ENCODE measurements at regions not wholly inside any gene's neighbourhood (a gene's known extent, or its start where the extent isn't known, plus 50 kb on each side); places are given as distances from the start of the nearest gene placed in this dataset.
"Not testable (repeated sequence)": the region's sequence is repeated elsewhere in the genome, so short reads cannot be mapped to it uniquely, and the experiment has no call there.

- DNase-seq: not testable (repeated sequence)
Measured at GRCh38 chr1:245102149-245102548, 52.6 kb upstream of the KIF26B start.

GRCh38 chr1:245099401-245099800, 55.4 kb upstream of the KIF26B start:
- DNase-seq: no peak

DNA sequence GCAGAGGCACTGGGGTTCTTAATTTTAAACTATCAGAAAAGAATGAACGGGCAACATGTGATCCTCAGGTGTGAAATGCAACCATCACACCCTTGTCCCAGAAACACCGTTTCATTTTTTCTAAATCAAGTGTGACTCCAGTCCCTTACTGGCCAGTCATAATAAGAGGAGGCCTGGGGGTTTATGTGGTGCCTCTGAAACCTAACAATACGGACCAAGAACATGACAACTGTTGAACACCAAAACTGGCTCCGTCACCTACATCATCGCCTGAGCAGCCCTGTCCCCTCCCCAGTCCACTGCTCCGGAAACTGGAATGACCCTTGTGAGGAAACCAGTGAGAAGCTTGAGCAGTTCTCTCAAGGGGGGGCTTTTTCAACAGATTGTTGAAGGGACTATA, 55.9 kb upstream of the KIF26B start:
- no peak for DNase-seq

- no peak for DNase-seq
Measured at GRCh38 chr1:245096311-245097066, 58.3 kb upstream of the KIF26B start.

GRCh38 chr1:245095903-245096302, 58.9 kb upstream of the KIF26B start:
- DNase-seq: no peak

DNA sequence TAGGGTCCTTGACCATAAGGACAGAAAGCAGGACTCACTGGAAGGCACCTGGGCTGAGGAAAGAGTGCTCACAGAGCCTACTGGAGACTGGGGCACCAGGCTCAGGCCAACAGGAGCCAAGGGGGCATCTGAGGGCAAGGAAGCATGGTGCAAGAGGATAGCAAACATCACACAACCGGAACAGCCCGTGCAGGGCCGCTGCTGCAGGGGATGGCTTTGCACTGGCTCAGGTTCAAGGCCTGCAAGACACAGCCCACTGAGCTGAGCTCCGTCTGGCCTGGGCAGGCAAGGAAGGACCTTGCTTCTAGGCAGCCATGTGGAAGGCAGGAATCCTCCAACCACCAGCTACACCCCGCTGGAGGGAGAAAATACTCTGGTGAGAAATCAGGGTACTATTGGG, 59.8 kb upstream of the KIF26B start:
- DNase-seq: no peak

DNA sequence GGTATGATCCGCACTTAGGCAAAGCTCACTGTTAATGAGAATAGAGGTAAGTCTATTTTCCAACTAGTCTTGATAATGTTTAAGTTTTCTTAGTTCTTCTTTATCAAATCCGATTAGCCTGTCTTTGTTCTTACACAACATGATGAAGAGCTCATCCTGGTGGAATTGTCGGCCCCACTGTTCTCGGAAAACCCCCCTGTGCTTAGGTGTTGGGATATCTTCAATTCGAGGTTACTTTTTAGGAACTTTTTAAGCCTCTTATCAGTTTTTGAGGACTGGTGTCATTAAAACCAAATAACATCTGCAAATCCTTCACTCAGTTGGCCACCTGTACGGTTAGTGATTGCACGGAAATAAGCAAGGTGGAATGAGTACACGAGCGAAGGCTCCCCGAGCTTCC, 60.7 kb upstream of the KIF26B start:
- no peak for DNase-seq

DNA sequence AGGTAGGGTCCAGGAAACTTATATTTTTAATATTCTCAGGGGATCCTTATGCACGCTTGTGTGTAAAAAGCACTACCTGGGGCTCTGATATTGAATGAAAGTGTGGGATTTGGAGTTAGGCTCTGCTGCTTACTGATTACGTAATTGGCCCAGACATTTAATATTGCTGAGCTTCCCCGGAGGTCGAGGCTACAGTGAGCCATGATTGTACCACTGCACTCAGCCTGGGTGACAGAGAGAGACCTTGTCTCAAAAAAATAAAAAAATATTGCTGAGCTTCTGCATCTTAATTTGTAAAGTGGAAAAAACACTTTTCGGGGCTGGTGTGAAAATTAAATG, 62.2 kb upstream of the KIF26B start:
- no peak for DNase-seq

- DNase-seq: peak; percentile 96
Measured at GRCh38 chr1:245091818-245092637, 62.8 kb upstream of the KIF26B start.

DNA sequence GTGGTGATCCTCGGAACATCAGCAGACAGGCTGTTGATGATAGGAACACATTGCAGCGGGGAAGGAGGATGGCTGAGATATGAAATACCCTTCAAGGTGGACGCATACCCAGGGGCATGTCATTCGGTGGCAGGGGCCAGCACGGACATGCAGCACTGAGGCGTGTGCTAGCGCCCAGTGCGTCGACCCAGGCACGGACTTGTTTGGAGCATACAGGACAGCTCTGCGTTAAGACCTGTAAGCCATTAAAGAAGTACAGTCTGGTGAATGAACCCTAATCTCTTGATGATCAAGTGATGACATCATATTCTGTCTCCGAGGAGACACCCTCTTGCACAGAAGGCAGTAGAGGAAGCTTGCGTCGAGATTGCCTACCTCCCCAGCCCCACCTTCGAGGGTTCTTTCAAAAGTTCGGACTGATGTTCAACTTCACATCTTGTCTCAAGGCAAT, 63.6 kb upstream of the KIF26B start:
- no peak for DNase-seq

GRCh38 chr1:245090491-245091090, 64.2 kb upstream of the KIF26B start:
- no peak for DNase-seq

GRCh38 chr1:245087723-245088122, 67.1 kb upstream of the KIF26B start:
- DNase-seq: no peak

- no peak for DNase-seq
Measured at GRCh38 chr1:245086389-245086969, 68.3 kb upstream of the KIF26B start.

DNA sequence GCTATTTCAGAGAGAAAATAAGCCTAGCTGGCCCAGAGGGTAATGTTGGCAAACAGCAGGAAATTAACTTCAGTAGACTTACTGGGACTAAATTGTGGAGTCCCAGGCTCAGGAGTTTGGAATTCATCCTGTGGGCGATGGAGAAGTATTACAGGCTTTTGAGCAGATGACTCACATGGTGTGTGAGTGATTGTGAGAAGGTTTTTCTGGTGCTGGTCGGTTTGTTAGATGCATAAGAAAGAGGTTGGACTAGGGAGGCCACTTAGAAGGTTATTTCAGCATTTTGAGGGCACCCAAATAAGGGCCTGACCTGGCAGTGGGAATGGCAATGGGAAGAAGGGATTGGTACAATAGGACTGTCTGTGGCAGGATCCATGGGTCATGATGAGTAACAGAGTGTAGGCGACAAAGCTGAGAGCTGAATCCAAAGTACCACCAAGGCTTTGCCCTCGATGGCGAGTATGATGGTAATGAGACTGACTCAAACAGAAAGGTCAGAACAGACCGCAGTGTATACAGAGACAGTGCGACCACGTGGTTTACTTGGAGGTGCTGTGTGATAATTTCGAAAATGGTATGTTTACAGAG, 69.2 kb upstream of the KIF26B start:
- DNase-seq: peak; percentile 91

- peak; percentile 27 for DNase-seq
Measured at GRCh38 chr1:245084551-245084950, 70.2 kb upstream of the KIF26B start.

- DNase-seq: no peak
Measured at GRCh38 chr1:245079021-245079609, 75.7 kb upstream of the KIF26B start.

- DNase-seq: no peak
Measured at GRCh38 chr1:245074898-245075297, 79.9 kb upstream of the KIF26B start.

DNA sequence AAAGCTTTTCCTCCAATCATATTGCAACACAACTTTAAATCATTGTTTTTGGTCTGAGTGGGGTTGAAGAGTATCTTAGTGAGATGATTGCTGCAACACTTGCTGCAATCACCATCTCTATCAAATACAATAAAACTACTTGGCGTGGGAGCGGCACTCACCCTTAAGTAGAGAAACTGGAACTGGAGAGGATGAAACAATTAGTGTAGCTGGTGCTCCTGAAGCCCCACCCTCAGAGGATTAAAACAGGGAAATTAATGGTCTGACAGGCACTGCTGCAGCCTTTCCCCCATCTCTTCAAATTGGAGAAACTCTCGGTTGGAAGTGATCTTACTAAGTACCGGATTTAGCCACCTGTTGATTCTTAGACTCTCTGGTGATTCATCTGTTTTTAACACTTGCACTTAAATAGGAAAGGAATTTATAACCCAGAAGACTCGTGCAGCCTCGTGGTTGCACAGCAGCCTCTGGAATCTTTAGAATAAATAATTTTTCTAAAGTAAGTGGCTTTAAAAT, 80.5 kb upstream of the KIF26B start:
- DNase-seq: peak; percentile 33

DNA sequence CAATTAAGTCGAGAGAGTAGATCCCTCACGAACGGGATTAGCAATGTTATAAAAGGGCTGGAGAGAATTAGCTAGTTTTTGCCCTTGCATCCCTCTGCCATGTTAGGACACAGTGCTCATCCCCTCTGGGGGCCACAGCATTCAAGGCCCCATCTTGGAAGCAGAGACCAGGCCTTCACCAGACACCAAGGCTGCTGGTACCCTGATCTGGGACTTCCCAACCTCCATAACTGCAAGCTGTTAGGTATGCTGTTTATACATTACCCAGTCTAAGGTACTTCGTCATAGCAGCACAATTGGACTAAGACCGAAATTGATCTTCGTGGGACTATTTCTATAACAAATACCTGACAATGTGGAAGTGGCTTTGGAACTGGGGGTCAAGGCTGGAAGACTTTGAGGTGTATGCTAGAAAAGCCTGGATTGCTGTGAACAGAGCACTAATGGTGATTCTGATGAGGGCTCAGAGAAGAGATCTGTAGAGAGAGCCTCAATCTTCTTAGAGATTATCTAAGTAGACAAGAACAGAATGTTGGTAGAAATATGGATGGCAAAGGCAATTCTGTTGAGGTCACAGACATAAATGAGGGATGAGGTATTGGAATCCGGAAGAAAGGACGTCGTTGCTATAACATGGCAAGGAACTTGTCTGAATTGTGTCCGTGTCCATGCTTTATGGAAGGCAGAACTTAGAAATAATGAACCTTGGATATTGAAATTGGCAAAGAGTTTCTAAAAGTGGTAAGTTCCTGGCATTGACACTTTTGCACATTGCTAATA, 83.8 kb upstream of the KIF26B start:
- DNase-seq: no peak

DNA sequence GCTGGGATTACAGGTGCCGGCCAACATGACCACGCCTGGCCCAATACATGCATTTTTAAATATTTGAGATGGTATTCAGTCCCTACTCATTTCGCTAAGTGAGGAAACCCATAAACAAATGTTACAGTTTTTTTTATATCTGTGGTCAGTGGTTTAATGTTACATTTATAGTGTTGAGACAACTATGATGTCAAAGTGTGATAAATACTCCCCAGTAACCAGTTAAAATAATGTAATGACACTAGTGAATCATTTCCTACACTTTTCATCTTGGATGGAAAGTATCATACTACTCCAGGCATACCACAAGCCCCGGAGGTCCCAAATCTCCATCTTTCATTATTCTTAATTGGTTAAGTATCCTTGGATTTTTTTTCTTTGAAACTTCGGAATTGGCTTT, 87.5 kb upstream of the KIF26B start:
- DNase-seq: no peak

DNA sequence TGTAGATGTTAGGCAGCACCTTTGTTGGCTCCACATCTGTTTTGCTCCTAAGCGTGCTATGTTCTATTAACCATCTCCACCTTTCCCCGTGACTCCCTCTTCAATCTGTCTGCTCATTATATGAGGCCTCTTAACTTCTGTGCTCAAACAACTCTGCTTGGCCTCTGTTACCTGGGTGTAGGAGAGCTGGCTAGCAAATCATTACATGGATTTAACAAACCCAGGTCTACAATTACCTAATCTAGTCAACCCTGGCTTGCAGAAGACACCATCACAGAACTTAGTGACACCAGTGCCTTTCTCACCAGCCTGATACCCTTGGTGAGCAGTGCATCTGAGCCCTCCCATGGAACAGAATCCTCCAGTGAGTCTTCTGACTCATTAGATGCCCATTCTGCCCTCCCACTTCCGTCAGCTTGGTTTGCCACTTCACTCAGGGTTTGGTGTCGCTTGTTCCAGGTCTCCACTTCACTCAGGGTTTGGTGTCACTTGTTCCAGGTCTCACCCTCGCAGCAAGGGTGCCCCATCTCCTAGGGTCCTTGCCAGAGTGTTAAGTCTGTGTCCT, 92.0 kb upstream of the KIF26B start:
- DNase-seq: no peak
